ENCODE measurements at regions not wholly inside any gene's neighbourhood (a gene's known extent, or its start where the extent isn't known, plus 50 kb on each side); places are given as distances from the start of the nearest gene placed in this dataset.
"Not testable (repeated sequence)": the region's sequence is repeated elsewhere in the genome, so short reads cannot be mapped to it uniquely, and the experiment has no call there.

GRCh38 chr1:29685387-29685786, 449.1 kb downstream of the PTPRU start:
- Histone ChIP-seq H3K36me3 (no peaks in the 10 kb centered on the region), H3K9me3 (no peaks in the 10 kb centered on the region), H3K27ac (no peak overlapping the region), H3K4me3 (no peak overlapping the region), H3K4me1 (no peaks in the 10 kb centered on the region), H3K27me3 (no peaks in the 10 kb centered on the region)
- no peak for TF ChIP-seq CTCF (IDR thresholded peaks at IDR 0.05)
- DNase-seq (ENCODE audit: low spot score in 2 of 2) = peak in 1 of 2 donors; percentile 50
- intact Hi-C loops (cut with DNase I) = no loop called here

GRCh38 chr1:29684141-29684540, 447.8 kb downstream of the PTPRU start:
- intact Hi-C loops (cut with DNase I) = no loop called here
- peak in 1 of 2 donors; percentile 42 for DNase-seq (ENCODE audit: low spot score in 2 of 2)

GRCh38 chr1:29683472-29683871, 447.1 kb downstream of the PTPRU start:
- peak in 1 of 2 donors; percentile 27 for DNase-seq (ENCODE audit: low spot score in 2 of 2)
- Histone ChIP-seq H3K4me1 (no peaks in the 10 kb centered on the region), H3K9me3 (no peaks in the 10 kb centered on the region), H3K4me3 (no peak overlapping the region), H3K27ac (no peak overlapping the region), H3K27me3 (no peaks in the 10 kb centered on the region), H3K36me3 (no peaks in the 10 kb centered on the region)
- TF ChIP-seq CTCF (IDR thresholded peaks at IDR 0.05) = no peak
- intact Hi-C loops (cut with DNase I) = no loop called here

More at GRCh38 chr1:29684141-29684540, 447.8 kb downstream of the PTPRU start:
- no peak overlapping the region for H3K27ac ChIP-seq
- H3K4me1 ChIP-seq = no peaks in the 10 kb centered on the region
- no peaks in the 10 kb centered on the region for H3K9me3 ChIP-seq
- TF ChIP-seq CTCF (IDR thresholded peaks at IDR 0.05) = no peak
- H3K4me3 ChIP-seq = no peak overlapping the region
- no peaks in the 10 kb centered on the region for H3K27me3 ChIP-seq
- H3K36me3 ChIP-seq = no peaks in the 10 kb centered on the region

- peak in 1 of 2 donors; percentile 12 for DNase-seq (ENCODE audit: low spot score in 2 of 2)
These were observed 446.6 kb downstream of the PTPRU start for GRCh38 chr1:29682919-29683295.

GRCh38 chr1:29682171-29682918, 446.0 kb downstream of the PTPRU start:
- Histone ChIP-seq H3K9me3 (no peaks in the 10 kb centered on the region), H3K27me3 (no peaks in the 10 kb centered on the region), H3K36me3 (no peaks in the 10 kb centered on the region), H3K27ac (no peak overlapping the region), H3K4me1 (no peaks in the 10 kb centered on the region), H3K4me3 (no peak overlapping the region)
- DNase-seq (ENCODE audit: low spot score in 2 of 2) = peak in 1 of 2 donors; percentile 39
- intact Hi-C loops (cut with DNase I) = no loop called here
- no peak for TF ChIP-seq CTCF (IDR thresholded peaks at IDR 0.05)

More at GRCh38 chr1:29682919-29683295, 446.6 kb downstream of the PTPRU start:
- no peak overlapping the region for H3K27ac ChIP-seq
- intact Hi-C loops (cut with DNase I) = no loop called here
- no peak for TF ChIP-seq CTCF (IDR thresholded peaks at IDR 0.05)
- H3K4me3 ChIP-seq = no peak overlapping the region
- no peaks in the 10 kb centered on the region for H3K27me3 ChIP-seq
- no peaks in the 10 kb centered on the region for H3K4me1 ChIP-seq
- H3K36me3 ChIP-seq = no peaks in the 10 kb centered on the region
- no peaks in the 10 kb centered on the region for H3K9me3 ChIP-seq

GRCh38 chr1:29681416-29681815, 445.1 kb downstream of the PTPRU start:
- H3K9me3 ChIP-seq; H3K4me3 ChIP-seq; H3K4me1 ChIP-seq; H3K27ac ChIP-seq; H3K36me3 ChIP-seq; intact Hi-C loops (cut with DNase I); H3K27me3 ChIP-seq: not testable (repeated sequence)
- DNase-seq (ENCODE audit: low spot score in 2 of 2) = peak in 1 of 2 donors; percentile 53
